ENCODE measurements at regions not wholly inside any gene's neighbourhood (a gene's known extent, or its start where the extent isn't known, plus 50 kb on each side); places are given as distances from the start of the nearest gene placed in this dataset.

DNA sequence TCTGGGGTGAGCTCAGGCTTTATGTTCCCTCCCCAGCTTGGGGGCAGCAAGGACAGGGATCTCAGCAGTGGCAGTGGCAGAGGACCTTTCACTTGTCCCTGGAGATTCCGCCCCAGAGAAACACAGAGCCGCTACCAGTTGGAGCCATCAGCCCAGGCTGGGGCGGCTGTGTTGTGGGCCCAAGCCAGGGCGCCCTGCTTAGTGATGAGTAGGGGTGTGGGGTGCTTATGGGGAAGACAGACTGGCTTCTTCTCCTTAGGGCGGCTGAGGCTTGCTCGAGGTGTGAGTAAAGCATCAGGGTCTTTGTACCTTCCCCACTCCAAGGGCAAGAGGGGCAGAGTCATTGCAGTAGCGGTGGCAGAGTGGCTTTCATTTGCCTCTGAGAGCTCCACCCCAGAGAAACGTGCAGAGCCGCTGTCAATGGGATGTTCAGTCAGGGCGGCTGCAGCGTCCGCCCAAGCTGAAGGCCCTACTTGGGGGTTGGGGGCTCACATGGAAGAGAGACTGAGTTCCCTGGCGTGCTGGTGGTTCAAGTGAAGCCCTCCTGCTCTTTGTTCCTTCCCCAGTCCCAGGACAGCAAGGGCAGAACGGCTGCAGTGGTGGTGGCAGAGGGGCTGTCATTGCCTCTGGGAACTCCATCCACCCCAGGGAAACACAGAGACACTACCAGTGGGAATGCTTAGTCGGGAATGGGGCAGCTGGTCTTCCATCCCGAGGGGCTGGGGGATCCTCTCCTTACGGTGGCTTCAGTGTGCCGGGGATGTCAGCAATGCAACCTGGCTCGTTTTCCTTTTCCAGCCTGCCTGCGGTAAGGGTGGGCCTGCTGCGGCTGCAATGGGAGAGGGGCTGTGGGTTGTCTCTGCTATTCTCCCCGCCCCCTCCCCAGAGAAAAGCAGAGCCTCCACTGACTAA, 2142.5 kb upstream of the TENM3 start:
- no peak for DNase-seq (ENCODE audit: low spot score in 2 of 2)
- TF ChIP-seq, protein P1, sequence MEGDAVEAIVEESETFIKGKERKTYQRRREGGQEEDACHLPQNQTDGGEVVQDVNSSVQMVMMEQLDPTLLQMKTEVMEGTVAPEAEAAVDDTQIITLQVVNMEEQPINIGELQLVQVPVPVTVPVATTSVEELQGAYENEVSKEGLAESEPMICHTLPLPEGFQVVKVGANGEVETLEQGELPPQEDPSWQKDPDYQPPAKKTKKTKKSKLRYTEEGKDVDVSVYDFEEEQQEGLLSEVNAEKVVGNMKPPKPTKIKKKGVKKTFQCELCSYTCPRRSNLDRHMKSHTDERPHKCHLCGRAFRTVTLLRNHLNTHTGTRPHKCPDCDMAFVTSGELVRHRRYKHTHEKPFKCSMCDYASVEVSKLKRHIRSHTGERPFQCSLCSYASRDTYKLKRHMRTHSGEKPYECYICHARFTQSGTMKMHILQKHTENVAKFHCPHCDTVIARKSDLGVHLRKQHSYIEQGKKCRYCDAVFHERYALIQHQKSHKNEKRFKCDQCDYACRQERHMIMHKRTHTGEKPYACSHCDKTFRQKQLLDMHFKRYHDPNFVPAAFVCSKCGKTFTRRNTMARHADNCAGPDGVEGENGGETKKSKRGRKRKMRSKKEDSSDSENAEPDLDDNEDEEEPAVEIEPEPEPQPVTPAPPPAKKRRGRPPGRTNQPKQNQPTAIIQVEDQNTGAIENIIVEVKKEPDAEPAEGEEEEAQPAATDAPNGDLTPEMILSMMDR (IDR thresholded peaks at IDR 0.05), result no peak
- no peak for TF ChIP-seq POLR2A (IDR thresholded peaks at IDR 0.05)
- 91 to 94% methylated on average over 20 of the region's 22 CpGs for WGBS, 2 donors
- intact Hi-C loops (cut with DNase I; ENCODE audit: low total_unique reads), result no loop called here
- no peak overlapping the region for H3K4me3 ChIP-seq (ENCODE audit: low read depth, poor library complexity, severe bottlenecking)

- H3K4me3 ChIP-seq (ENCODE audit: low read depth, poor library complexity, severe bottlenecking), result no peak overlapping the region
- no peak for TF ChIP-seq POLR2A (IDR thresholded peaks at IDR 0.05)
- TF ChIP-seq, protein P1 (IDR thresholded peaks at IDR 0.05), result no peak
- 85 to 88% methylated on average over 14 to 20 of the region's 28 CpGs for WGBS, 2 donors
- intact Hi-C loops (cut with DNase I; ENCODE audit: low total_unique reads), result no loop called here
- no peak for DNase-seq (ENCODE audit: low spot score in 2 of 2)
Observed at GRCh38 chr4:180101348-180102083, 2141.7 kb upstream of the TENM3 start.

DNA sequence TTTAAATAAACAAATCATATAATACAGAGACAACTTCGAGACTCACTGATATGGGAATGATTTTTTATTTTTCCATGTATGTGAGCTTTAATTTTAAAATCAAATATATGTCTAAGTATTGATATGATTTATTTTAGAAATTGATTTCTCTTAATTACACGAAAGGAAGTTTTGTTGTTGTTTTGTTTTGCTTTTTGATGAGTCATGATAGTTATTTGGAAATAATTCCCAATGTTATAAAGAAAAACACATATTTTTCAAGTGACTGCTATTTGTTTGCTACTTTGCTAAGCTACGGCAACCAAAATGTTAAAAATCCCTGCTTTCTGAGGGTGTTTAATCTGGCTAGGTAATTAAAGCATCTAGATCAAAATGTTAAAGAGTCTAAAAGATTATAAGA, 2139.4 kb upstream of the TENM3 start:
- no peak overlapping the region for H3K4me3 ChIP-seq (ENCODE audit: low read depth, poor library complexity, severe bottlenecking)
- intact Hi-C loops (cut with DNase I; ENCODE audit: low total_unique reads), result no loop called here
- 85% methylated on average over 3 of the region's 3 CpGs for WGBS, 2 donors
- no peak for TF ChIP-seq POLR2A (IDR thresholded peaks at IDR 0.05)
- TF ChIP-seq, protein P1 (IDR thresholded peaks at IDR 0.05), result no peak
- no peak for DNase-seq (ENCODE audit: low spot score in 2 of 2)

DNA sequence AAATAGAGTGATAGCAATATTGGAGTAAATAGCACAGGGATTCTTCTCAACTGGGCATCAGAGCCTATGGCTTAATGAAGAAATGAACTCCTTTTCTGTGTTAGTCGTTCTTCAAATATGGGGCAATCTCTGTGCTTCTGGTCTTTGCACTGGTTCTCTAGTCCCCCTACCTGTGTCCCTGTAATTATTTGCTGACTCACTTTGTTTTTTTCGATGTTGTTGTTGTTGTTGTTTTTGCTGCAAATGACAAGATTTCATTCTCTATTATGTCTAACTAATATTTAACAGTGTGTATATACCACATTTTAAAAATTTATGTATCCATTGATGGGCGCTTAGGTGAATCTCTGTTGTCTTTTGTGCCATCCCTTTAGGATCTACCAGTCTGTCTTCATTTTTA, 2137.8 kb upstream of the TENM3 start:
- intact Hi-C loops (cut with DNase I; ENCODE audit: low total_unique reads), result no loop called here
- WGBS, 2 donors, result 90 to 94% methylated on average over 3 of the region's 3 CpGs
- H3K4me3 ChIP-seq (ENCODE audit: low read depth, poor library complexity, severe bottlenecking), result no peak overlapping the region
- no peak for TF ChIP-seq POLR2A (IDR thresholded peaks at IDR 0.05)
- TF ChIP-seq, protein P1 (IDR thresholded peaks at IDR 0.05), result no peak
- DNase-seq (ENCODE audit: low spot score in 2 of 2), result no peak

GRCh38 chr4:180106122-180106521, 2137.1 kb upstream of the TENM3 start:
- WGBS, 2 donors, result 27 to 48% methylated on average over 2 of the region's 2 CpGs
- intact Hi-C loops (cut with DNase I; ENCODE audit: low total_unique reads), result no loop called here
- TF ChIP-seq POLR2A (IDR thresholded peaks at IDR 0.05), result no peak
- TF ChIP-seq, protein P1 (IDR thresholded peaks at IDR 0.05), result no peak

More at GRCh38 chr4:180106122-180106521, 2137.1 kb upstream of the TENM3 start:
- no peak for DNase-seq (ENCODE audit: low spot score in 2 of 2)
- no peak overlapping the region for H3K4me3 ChIP-seq (ENCODE audit: low read depth, poor library complexity, severe bottlenecking)
